ENCODE measurements at regions not wholly inside any gene's neighbourhood (a gene's known extent, or its start where the extent isn't known, plus 50 kb on each side); places are given as distances from the start of the nearest gene placed in this dataset.

GRCh38 chr6:15775741-15776140 lies 112.9 kb upstream of the DTNBP1 start:
- no peaks in the 10 kb centered on the region for H3K9me3 ChIP-seq (ENCODE audit: control insufficient read depth, insufficient read depth, low read length)
- TF ChIP-seq EZH2phosphoT487 (IDR thresholded peaks at IDR 0.05; ENCODE audit: borderline replicate concordance, low read length) = no peak
- no peak for TF ChIP-seq CTCF (IDR thresholded peaks at IDR 0.05; ENCODE audit: low read depth, low read length, poor library complexity, severe bottlenecking)
- no peak overlapping the region for H3K27ac ChIP-seq (ENCODE audit: low read depth, low read length)

GRCh38 chr6:15775076-15775634 lies 112.3 kb upstream of the DTNBP1 start:
- Histone ChIP-seq H3K36me3 (ENCODE audit: control insufficient read depth, low read length) (no peaks in the 10 kb centered on the region), H4K20me1 (ENCODE audit: control insufficient read depth, insufficient read depth, low read depth, low read length) (no peaks in the 10 kb centered on the region), H3K4me2 (ENCODE audit: low read length) (no peak overlapping the region), H3F3A (ENCODE audit: control insufficient read depth, insufficient read depth) (no peaks in the 10 kb centered on the region), H3K4me1 (ENCODE audit: control insufficient read depth, low read length) (no peaks in the 10 kb centered on the region), H3K4me3 (ENCODE audit: low read length) (no peak overlapping the region), H3K79me2 (ENCODE audit: control insufficient read depth, low read length) (no peaks in the 10 kb centered on the region), H3K27ac (ENCODE audit: low read depth, low read length) (no peak overlapping the region), H3K27me3 (ENCODE audit: control insufficient read depth, low read length) (peaks cover 10% of the 10 kb centered on the region), H3K9me3 (ENCODE audit: control insufficient read depth, insufficient read depth, low read length) (no peaks in the 10 kb centered on the region), H3K9me2 (replicated peaks; ENCODE audit: control insufficient read depth, low read length) (no peaks in the 10 kb centered on the region)
- TF ChIP-seq EZH2phosphoT487 (IDR thresholded peaks at IDR 0.05; ENCODE audit: borderline replicate concordance, low read length) = no peak
- TF ChIP-seq CTCF (IDR thresholded peaks at IDR 0.05; ENCODE audit: low read depth, low read length, poor library complexity, severe bottlenecking) = no peak

More at GRCh38 chr6:15775741-15776140, 112.9 kb upstream of the DTNBP1 start:
- Histone ChIP-seq H3K36me3 (ENCODE audit: control insufficient read depth, low read length) (no peaks in the 10 kb centered on the region), H4K20me1 (ENCODE audit: control insufficient read depth, insufficient read depth, low read depth, low read length) (no peaks in the 10 kb centered on the region), H3K4me2 (ENCODE audit: low read length) (no peak overlapping the region), H3K27me3 (ENCODE audit: control insufficient read depth, low read length) (peaks cover 10% of the 10 kb centered on the region), H3K9me2 (replicated peaks; ENCODE audit: control insufficient read depth, low read length) (no peaks in the 10 kb centered on the region), H3K79me2 (ENCODE audit: control insufficient read depth, low read length) (no peaks in the 10 kb centered on the region), H3F3A (ENCODE audit: control insufficient read depth, insufficient read depth) (no peaks in the 10 kb centered on the region), H3K4me1 (ENCODE audit: control insufficient read depth, low read length) (no peaks in the 10 kb centered on the region), H3K4me3 (ENCODE audit: low read length) (no peak overlapping the region)

- no peaks in the 10 kb centered on the region for H3K79me2 ChIP-seq (ENCODE audit: control insufficient read depth, low read length)
- no peak overlapping the region for H3K27ac ChIP-seq (ENCODE audit: low read depth, low read length)
- TF ChIP-seq EZH2phosphoT487 (IDR thresholded peaks at IDR 0.05; ENCODE audit: borderline replicate concordance, low read length) (no peak), CTCF (IDR thresholded peaks at IDR 0.05; ENCODE audit: low read depth, low read length, poor library complexity, severe bottlenecking) (no peak)
- no peaks in the 10 kb centered on the region for H3K4me1 ChIP-seq (ENCODE audit: control insufficient read depth, low read length)
- H3F3A ChIP-seq (ENCODE audit: control insufficient read depth, insufficient read depth) = no peaks in the 10 kb centered on the region
- H4K20me1 ChIP-seq (ENCODE audit: control insufficient read depth, insufficient read depth, low read depth, low read length) = no peaks in the 10 kb centered on the region
- no peak overlapping the region for H3K4me3 ChIP-seq (ENCODE audit: low read length)
- H3K36me3 ChIP-seq (ENCODE audit: control insufficient read depth, low read length) = no peaks in the 10 kb centered on the region
- H3K4me2 ChIP-seq (ENCODE audit: low read length) = no peak overlapping the region
- no peaks in the 10 kb centered on the region for H3K9me3 ChIP-seq (ENCODE audit: control insufficient read depth, insufficient read depth, low read length)
- H3K9me2 ChIP-seq (replicated peaks; ENCODE audit: control insufficient read depth, low read length) = no peaks in the 10 kb centered on the region
- peaks cover 10% of the 10 kb centered on the region for H3K27me3 ChIP-seq (ENCODE audit: control insufficient read depth, low read length)
Measured at GRCh38 chr6:15773806-15774410, 111.1 kb upstream of the DTNBP1 start.

Data from DOHH2 (cell line).